Small intestine (tissue), 7 donors: ENCODE measurements at regions not wholly inside any gene's neighbourhood (a gene's known extent, or its start where the extent isn't known, plus 50 kb on each side); places are given as distances from the start of the nearest gene placed in this dataset.

Source experiments
- DNase-seq, 2 donors: peaks; one replicate each; pipeline versions ENCODE4 v3.0.0 to v3.0.0-alpha.2; 2013
- FAIRE-seq: peaks from 2 replicates; lab custom pipeline; 2012; peaks lifted over from hg19 to GRCh38; lab: Jason Lieb, UNC
- H3K27ac ChIP-seq, 3 donors: one replicate each; pipeline ENCODE4 v1.5.1; 2013; ENCODE audit warnings: low read length in 2 of 3, mild to moderate bottlenecking in 2 of 3, control low read depth in 1 of 3, inconsistent platforms in 1 of 3, low read depth in 1 of 3, moderate library complexity in 1 of 3
- H3K27me3 ChIP-seq, 3 donors: one replicate each; pipeline ENCODE4 v1.6.1; 2013; ENCODE audit warnings: low read length in 3 of 3, inconsistent platforms in 1 of 3; ENCODE audit not compliant: control insufficient read depth in 3 of 3, insufficient read depth in 3 of 3
- H3K36me3 ChIP-seq, 3 donors: one replicate each; pipeline ENCODE4 v1.6.1; 2013; ENCODE audit warnings: low read length in 3 of 3, inconsistent platforms in 1 of 3, low read depth in 1 of 3, mild to moderate bottlenecking in 1 of 3, moderate library complexity in 1 of 3; ENCODE audit not compliant: control insufficient read depth in 3 of 3, insufficient read depth in 2 of 3
- H3K4me1 ChIP-seq, 3 donors: one replicate each; pipeline ENCODE4 v1.6.1; 2013; ENCODE audit warnings: low read length in 2 of 3, inconsistent platforms in 1 of 3, low read depth in 1 of 3, mild to moderate bottlenecking in 1 of 3, moderate library complexity in 1 of 3; ENCODE audit not compliant: control insufficient read depth in 3 of 3, insufficient read depth in 2 of 3
- H3K4me3 ChIP-seq, 3 donors: one replicate each; pipeline ENCODE4 v1.5.1; 2013; ENCODE audit warnings: low read length in 3 of 3, control low read depth in 1 of 3, inconsistent platforms in 1 of 3, low read depth in 1 of 3, mild to moderate bottlenecking in 1 of 3, moderate library complexity in 1 of 3
- H3K9me3 ChIP-seq, 2 donors: one replicate each; pipeline ENCODE4 v1.6.1; 2013; ENCODE audit warnings: low read depth in 1 of 2, low read length in 1 of 2; ENCODE audit not compliant: control insufficient read depth in 2 of 2, insufficient read depth in 1 of 2
- WGBS, 3 donors: extraction: QIAGEN DNeasy Blood & Tissue Kit; methylation state at CpG; one replicate each; pipeline ENCODE4 v1.1.7; 2013; 5-methylcytosine and 5-hydroxymethylcytosine counted together
- donor health status: healthy with polysubstance abuse.
- donor health status: control.
- donor health status: control.
- donor health status: Bipolar disorder and iron deficiency.
- donor health status: healthy.

DNA sequence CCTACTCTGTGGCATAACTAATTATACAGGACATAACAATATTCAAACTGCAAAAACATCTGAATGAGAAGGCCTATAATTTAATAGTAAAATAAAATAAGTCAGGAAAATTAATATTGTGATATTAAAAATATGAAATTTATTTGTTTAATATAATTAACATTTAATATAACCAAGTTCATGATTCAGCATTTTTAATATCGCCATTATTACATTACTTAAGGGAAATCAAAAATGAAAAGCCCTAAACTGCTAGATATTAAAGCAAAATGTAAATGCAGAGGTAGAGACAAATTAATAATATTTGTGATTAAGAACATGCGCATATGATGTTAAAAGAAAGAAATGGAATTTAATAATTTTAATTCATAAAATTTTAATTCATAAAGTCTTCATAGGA is 683.4 kb upstream of the EYS start:
- H3K4me1 ChIP-seq: no peaks in the 10 kb centered on the region
- H3K27me3 ChIP-seq: no peaks in the 10 kb centered on the region
- H3K9me3 ChIP-seq: no peaks in the 10 kb centered on the region
- H3K4me3 ChIP-seq: no peak overlapping the region
- H3K27ac ChIP-seq: no peak overlapping the region
- DNase-seq: no peak
- peak; percentile 59 for FAIRE-seq
- no peaks in the 10 kb centered on the region for H3K36me3 ChIP-seq
- 88 to 96% (median 94%) methylated on average over 2 of the region's 2 CpGs for WGBS, 3 donors

- 80 to 90% (median 89%) methylated on average over 2 of the region's 2 CpGs for WGBS, 3 donors
- no peak overlapping the region for H3K27ac ChIP-seq
- no peaks in the 10 kb centered on the region for H3K27me3 ChIP-seq
- FAIRE-seq (no peak), DNase-seq (no peak)
- H3K36me3 ChIP-seq: no peaks in the 10 kb centered on the region
- peaks cover 2 to 10% of the 10 kb centered on the region in 2 donors for H3K9me3 ChIP-seq
- no peak overlapping the region for H3K4me3 ChIP-seq
- no peaks in the 10 kb centered on the region for H3K4me1 ChIP-seq
Measured at GRCh38 chr6:66376001-66376400, 669.0 kb upstream of the EYS start.

DNA sequence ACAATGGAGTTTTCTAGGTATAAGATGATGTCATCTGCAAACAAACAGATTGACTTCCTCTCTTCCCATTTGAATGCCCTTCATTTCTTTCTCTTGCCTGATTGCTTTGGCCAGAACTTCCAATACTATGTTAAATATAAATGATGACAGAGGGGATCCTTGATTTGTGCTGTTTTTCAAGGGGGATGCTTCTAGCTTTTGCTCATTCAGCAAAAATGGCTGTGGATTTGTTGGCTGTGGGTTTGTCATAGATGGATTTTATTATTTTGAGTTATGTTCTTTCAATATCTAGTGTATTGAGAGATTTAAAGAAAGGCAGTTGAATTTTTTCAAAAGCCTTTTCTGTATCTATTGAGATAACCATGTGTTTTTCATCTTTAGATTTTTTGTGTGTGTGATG is 662.4 kb upstream of the EYS start:
- DNase-seq (no peak), FAIRE-seq (no peak)

GRCh38 chr6:66362888-66363287 is 655.9 kb upstream of the EYS start:
- 71 to 88% (median 74%) methylated on average over 6 of the region's 6 CpGs for WGBS, 3 donors
- Histone ChIP-seq H3K4me3 (no peak overlapping the region), H3K9me3 (peaks cover 3 to 12% of the 10 kb centered on the region in 2 donors), H3K4me1 (no peaks in the 10 kb centered on the region), H3K36me3 (no peaks in the 10 kb centered on the region), H3K27ac (no peak overlapping the region), H3K27me3 (no peaks in the 10 kb centered on the region)
- no peak for DNase-seq
- FAIRE-seq: no peak

More for the DNA sequence above, 662.4 kb upstream of the EYS start:
- H3K9me3 ChIP-seq: peaks cover 2 to 10% of the 10 kb centered on the region in 2 donors
- H3K4me3 ChIP-seq: no peak overlapping the region
- no peak overlapping the region for H3K27ac ChIP-seq
- no peaks in the 10 kb centered on the region for H3K36me3 ChIP-seq
- no peaks in the 10 kb centered on the region for H3K4me1 ChIP-seq
- no peaks in the 10 kb centered on the region for H3K27me3 ChIP-seq

DNA sequence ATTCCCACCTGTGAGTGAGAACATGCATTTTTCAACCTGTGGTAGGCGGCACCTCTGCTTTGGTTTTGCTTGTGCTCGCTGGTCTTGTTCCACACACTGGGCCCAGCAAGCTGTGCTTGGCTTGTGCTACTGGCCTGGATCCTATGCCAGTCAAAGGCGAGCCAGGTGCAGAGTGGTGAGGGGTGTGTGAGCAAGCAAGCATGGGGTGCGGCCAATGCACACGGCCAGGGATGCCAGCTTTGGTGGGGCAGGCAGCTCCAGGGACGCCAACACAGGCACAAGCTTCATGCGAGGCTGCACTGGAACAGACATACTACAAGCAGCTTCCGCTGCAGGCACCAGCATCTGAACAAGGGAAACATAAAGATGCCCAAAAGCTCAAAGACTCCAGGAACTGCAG is 654.9 kb upstream of the EYS start:
- WGBS, 3 donors: 89 to 91% (median 90%) methylated on average over 8 of the region's 8 CpGs
- DNase-seq (no peak), FAIRE-seq (no peak)
- Histone ChIP-seq H3K4me1 (no peaks in the 10 kb centered on the region), H3K4me3 (no peak overlapping the region), H3K27me3 (no peaks in the 10 kb centered on the region), H3K27ac (no peak overlapping the region), H3K9me3 (peaks cover 3 to 12% of the 10 kb centered on the region in 2 donors), H3K36me3 (no peaks in the 10 kb centered on the region)

GRCh38 chr6:66357781-66358180 is 650.8 kb upstream of the EYS start:
- FAIRE-seq: no peak

GRCh38 chr6:66355471-66355870 is 648.4 kb upstream of the EYS start:
- FAIRE-seq (no peak), DNase-seq (no peak)
- Histone ChIP-seq H3K27me3 (no peaks in the 10 kb centered on the region), H3K9me3 (no peaks in the 10 kb centered on the region), H3K36me3 (no peaks in the 10 kb centered on the region), H3K27ac (no peak overlapping the region), H3K4me1 (no peaks in the 10 kb centered on the region), H3K4me3 (no peak overlapping the region)
- WGBS, 3 donors: 23 to 63% (median 50%) methylated on average over 1 of the region's 1 CpG

More at GRCh38 chr6:66357781-66358180, 650.8 kb upstream of the EYS start:
- peaks cover 0 to 8% of the 10 kb centered on the region in 2 donors for H3K9me3 ChIP-seq
- H3K4me3 ChIP-seq: no peak overlapping the region
- no peak overlapping the region for H3K27ac ChIP-seq
- H3K36me3 ChIP-seq: no peaks in the 10 kb centered on the region
- H3K4me1 ChIP-seq: no peaks in the 10 kb centered on the region
- H3K27me3 ChIP-seq: no peaks in the 10 kb centered on the region
- no peak for DNase-seq

DNA sequence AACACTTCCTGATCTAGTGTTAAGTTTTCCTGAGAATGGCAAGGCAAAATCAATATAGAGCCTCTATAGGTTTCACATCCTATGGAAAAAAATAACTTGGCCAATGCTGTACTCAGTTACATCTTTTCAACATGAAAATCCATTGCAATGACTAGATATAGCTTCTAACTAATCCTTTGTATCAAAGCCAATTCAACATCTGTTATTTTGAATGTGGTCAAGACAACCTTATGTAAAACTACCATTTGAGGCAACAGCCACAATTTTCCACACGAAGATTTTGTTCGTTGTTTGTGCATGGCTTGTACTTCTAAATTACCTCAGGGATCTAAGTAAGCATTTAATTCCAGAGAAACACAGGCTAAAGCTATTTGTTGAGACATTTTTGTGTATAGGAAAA is 637.8 kb upstream of the EYS start:
- FAIRE-seq: no peak
- no peaks in the 10 kb centered on the region for H3K36me3 ChIP-seq
- no peaks in the 10 kb centered on the region for H3K27me3 ChIP-seq
- no peak overlapping the region for H3K27ac ChIP-seq
- no peaks in the 10 kb centered on the region for H3K9me3 ChIP-seq
- H3K4me3 ChIP-seq: no peak overlapping the region
- WGBS, 3 donors: 35 to 58% (median 54%) methylated on average over 2 of the region's 2 CpGs
- no peak for DNase-seq
- no peaks in the 10 kb centered on the region for H3K4me1 ChIP-seq

GRCh38 chr6:66340736-66341135 is 633.7 kb upstream of the EYS start:
- WGBS, 3 donors: 85 to 93% (median 92%) methylated on average over 1 of the region's 1 CpG
- H3K36me3 ChIP-seq: no peaks in the 10 kb centered on the region
- H3K27me3 ChIP-seq: no peaks in the 10 kb centered on the region
- DNase-seq (no peak), FAIRE-seq (no peak)
- H3K9me3 ChIP-seq: peaks cover 0 to 3% of the 10 kb centered on the region in 2 donors
- no peak overlapping the region for H3K27ac ChIP-seq
- H3K4me3 ChIP-seq: no peak overlapping the region
- no peaks in the 10 kb centered on the region for H3K4me1 ChIP-seq
